ENCODE measurements at regions not wholly inside any gene's neighbourhood (a gene's known extent, or its start where the extent isn't known, plus 50 kb on each side); places are given as distances from the start of the nearest gene placed in this dataset.
A peak's percentile ranks its signal among the peaks of the same experiment; 100 is the strongest.

- Histone ChIP-seq H3K9me3 (no peaks in the 10 kb centered on the region), H3K4me3 (no peak overlapping the region), H3K27me3 (no peaks in the 10 kb centered on the region), H3K4me1 (no peaks in the 10 kb centered on the region), H3K27ac (no peak overlapping the region), H3K36me3 (no peaks in the 10 kb centered on the region)
- intact Hi-C loops (cut with DNase I) = no loop called here
- no peak for DNase-seq (ENCODE audit: extremely low spot score in 2 of 2)
- TF ChIP-seq CTCF (IDR thresholded peaks at IDR 0.05) (peak in 1 of 3 experiments; percentile 35), POLR2A (IDR thresholded peaks at IDR 0.05) (no peak)
These were observed 158.0 kb upstream of the ITGB1 start for GRCh38 chr10:33115738-33116719.

- peaks cover 5% of the 10 kb centered on the region for H3K4me1 ChIP-seq
- no peaks in the 10 kb centered on the region for H3K27me3 ChIP-seq
- no peaks in the 10 kb centered on the region for H3K9me3 ChIP-seq
- intact Hi-C loops (cut with DNase I) = no loop called here
- DNase-seq (ENCODE audit: extremely low spot score in 2 of 2) = no peak
- no peaks in the 10 kb centered on the region for H3K36me3 ChIP-seq
- H3K27ac ChIP-seq = no peak overlapping the region
- TF ChIP-seq CTCF (IDR thresholded peaks at IDR 0.05) (no peak), POLR2A (IDR thresholded peaks at IDR 0.05) (no peak), POLR2AphosphoS5 (IDR thresholded peaks at IDR 0.05; ENCODE audit: insufficient read depth in 1 of 2, low read depth in 1 of 2) (no peak)
- H3K4me3 ChIP-seq = no peak overlapping the region
These were observed 156.5 kb upstream of the ITGB1 start for GRCh38 chr10:33114451-33114952.

GRCh38 chr10:33113466-33113865 is 155.4 kb upstream of the ITGB1 start:
- H3K4me3 ChIP-seq = no peak overlapping the region
- H3K27me3 ChIP-seq = no peaks in the 10 kb centered on the region
- no peaks in the 10 kb centered on the region for H3K9me3 ChIP-seq
- H3K4me1 ChIP-seq = peaks cover 5% of the 10 kb centered on the region
- H3K36me3 ChIP-seq = no peaks in the 10 kb centered on the region
- no peak for DNase-seq (ENCODE audit: extremely low spot score in 2 of 2)
- H3K27ac ChIP-seq = no peak overlapping the region
- TF ChIP-seq POLR2AphosphoS5 (IDR thresholded peaks at IDR 0.05; ENCODE audit: insufficient read depth in 1 of 2, low read depth in 1 of 2) = no peak
- no peak for TF ChIP-seq POLR2A (IDR thresholded peaks at IDR 0.05)
- TF ChIP-seq CTCF (IDR thresholded peaks at IDR 0.05) = no peak
- intact Hi-C loops (cut with DNase I) = no loop called here

- Histone ChIP-seq H3K4me3 (no peak overlapping the region), H3K27me3 (no peaks in the 10 kb centered on the region), H3K27ac (no peak overlapping the region), H3K4me1 (peaks cover 5% of the 10 kb centered on the region), H3K36me3 (no peaks in the 10 kb centered on the region), H3K9me3 (no peaks in the 10 kb centered on the region)
- TF ChIP-seq POLR2A (IDR thresholded peaks at IDR 0.05) (no peak), CTCF (IDR thresholded peaks at IDR 0.05) (no peak), POLR2AphosphoS5 (IDR thresholded peaks at IDR 0.05; ENCODE audit: insufficient read depth in 1 of 2, low read depth in 1 of 2) (no peak)
- no peak for DNase-seq (ENCODE audit: extremely low spot score in 2 of 2)
- intact Hi-C loops (cut with DNase I) = no loop called here
These were observed 154.9 kb upstream of the ITGB1 start for GRCh38 chr10:33112831-33113455.

Measured in vagina (tissue), 2 donors.